Liver (tissue), 8 donors: ENCODE measurements at regions not wholly inside any gene's neighbourhood (a gene's known extent, or its start where the extent isn't known, plus 50 kb on each side); places are given as distances from the start of the nearest gene placed in this dataset.

ENCODE experiments used
- DNase-seq: peaks from one replicate; pipeline ENCODE4 v3.0.0-alpha.2; 2017; ENCODE audit warnings: low spot score
- H3K27ac ChIP-seq, 2 donors: one replicate each; pipeline ENCODE4 v1.7.0; 2013; ENCODE audit warnings: inconsistent platforms in 2 of 2, low read length in 2 of 2, control low read depth in 1 of 2, low read depth in 1 of 2, mild to moderate bottlenecking in 1 of 2
- H3K27me3 ChIP-seq, 4 donors: one replicate each; pipeline versions ENCODE4 v1.6.1 to v1.7.0; 2013; ENCODE audit warnings: low read length in 3 of 4, inconsistent platforms in 1 of 4, mild to moderate bottlenecking in 1 of 4, moderate library complexity in 1 of 4; ENCODE audit not compliant: control insufficient read depth in 4 of 4, insufficient read depth in 4 of 4
- H3K36me3 ChIP-seq, 4 donors: one replicate each; pipeline versions ENCODE4 v1.6.1 to v1.7.0; 2013; ENCODE audit warnings: low read length in 3 of 4, mild to moderate bottlenecking in 3 of 4, low read depth in 1 of 4, moderate library complexity in 1 of 4; ENCODE audit not compliant: control insufficient read depth in 4 of 4, insufficient read depth in 3 of 4
- H3K4me1 ChIP-seq, 4 donors: one replicate each; pipeline versions ENCODE4 v1.6.1 to v1.7.0; 2013; ENCODE audit warnings: low read length in 3 of 4, mild to moderate bottlenecking in 3 of 4, moderate library complexity in 1 of 4; ENCODE audit not compliant: control insufficient read depth in 4 of 4, insufficient read depth in 4 of 4
- H3K4me3 ChIP-seq, 3 donors: one replicate each; pipeline versions ENCODE4 v1.6.1 to v1.7.0; 2013; ENCODE audit warnings: low read length in 3 of 3, control low read depth in 1 of 3, low read depth in 1 of 3, mild to moderate bottlenecking in 1 of 3
- H3K9ac ChIP-seq, 2 donors: one replicate each; pipeline ENCODE4 v1.7.0; 2013; ENCODE audit warnings: low read length in 2 of 2, mild to moderate bottlenecking in 2 of 2, moderate library complexity in 2 of 2, control low read depth in 1 of 2, low read depth in 1 of 2
- H3K9me3 ChIP-seq, 4 donors: one replicate each; pipeline versions ENCODE4 v1.6.1 to v1.7.0; 2013; ENCODE audit warnings: low read length in 3 of 4; ENCODE audit not compliant: control insufficient read depth in 4 of 4
- ATF3 ChIP-seq: IDR thresholded peaks from 2 replicates; pipeline ENCODE4 v1.6.1; 2016; ENCODE audit warnings: antibody characterized with exemption
- EGR1 ChIP-seq, 2 donors: IDR thresholded peaks; 2 replicates each; pipeline ENCODE4 v1.6.1; 2016 to 2018; ENCODE audit warnings: antibody characterized with exemption in 2 of 2, low read depth in 2 of 2
- FOXA1 ChIP-seq: IDR thresholded peaks from 2 replicates; pipeline ENCODE4 v1.6.1; 2016; ENCODE audit warnings: antibody characterized with exemption
- FOXA2 ChIP-seq: IDR thresholded peaks from 2 replicates; pipeline ENCODE4 v1.6.1; 2016; ENCODE audit warnings: antibody characterized with exemption
- GABPA ChIP-seq, 2 donors: IDR thresholded peaks in 1 of 2; conservative IDR thresholded peaks in 1 of 2; 2 replicates each; pipeline ENCODE4 v1.6.1; 2016; ENCODE audit warnings: antibody characterized with exemption in 2 of 2, mild to moderate bottlenecking in 1 of 2, moderate library complexity in 1 of 2
- HNF4A ChIP-seq, 2 donors: conservative IDR thresholded peaks; 2 replicates each; pipeline ENCODE4 v1.6.1; 2016; ENCODE audit warnings: antibody characterized with exemption in 2 of 2, mild to moderate bottlenecking in 2 of 2
- HNF4G ChIP-seq: IDR thresholded peaks from 2 replicates; pipeline ENCODE4 v1.6.1; 2016; ENCODE audit warnings: antibody characterized with exemption
- JUND ChIP-seq, 2 donors: IDR thresholded peaks; 2 replicates each; pipeline ENCODE4 v1.6.1; 2016; ENCODE audit warnings: antibody characterized with exemption in 2 of 2
- NR2F2 ChIP-seq: IDR thresholded peaks from 2 replicates; pipeline ENCODE4 v1.6.1; 2016; ENCODE audit warnings: antibody characterized with exemption
- RAD21 ChIP-seq, 2 donors: IDR thresholded peaks; 2 replicates each; pipeline ENCODE4 v1.6.1; 2016; ENCODE audit warnings: antibody characterized with exemption in 2 of 2, mild to moderate bottlenecking in 2 of 2
- RXRA ChIP-seq, 2 donors: IDR thresholded peaks; 2 replicates each; pipeline ENCODE4 v1.6.1; 2017 to 2018; ENCODE audit warnings: antibody characterized with exemption in 2 of 2, mild to moderate bottlenecking in 1 of 2
- SP1 ChIP-seq: IDR thresholded peaks from 2 replicates; pipeline ENCODE4 v1.6.1; 2018; ENCODE audit warnings: antibody characterized with exemption, mild to moderate bottlenecking
- TAF1 ChIP-seq: conservative IDR thresholded peaks from 2 replicates; pipeline ENCODE4 v1.6.1; 2016; ENCODE audit warnings: antibody characterized with exemption, mild to moderate bottlenecking
- YY1 ChIP-seq: IDR thresholded peaks from 2 replicates; pipeline ENCODE4 v1.6.1; 2016; ENCODE audit warnings: antibody characterized with exemption, mild to moderate bottlenecking
- ZBTB33 ChIP-seq: IDR thresholded peaks from 2 replicates; pipeline ENCODE4 v1.6.1; 2016; ENCODE audit warnings: antibody characterized with exemption
- WGBS: extraction: QIAGEN DNeasy Blood & Tissue Kit; methylation state at CpG from one replicate; pipeline ENCODE4 v1.1.7; 2013; 5-methylcytosine and 5-hydroxymethylcytosine counted together
- TF ChIP-seq, protein P1 (sequence below): IDR thresholded peaks from 2 replicates; pipeline ENCODE4 v1.6.1; 2016; ENCODE audit warnings: antibody characterized with exemption
- TF ChIP-seq, protein P2 (sequence below): fragments of 150-350 bp; IDR thresholded peaks from 2 replicates; pipeline ENCODE4 v1.5.1; 2017; ENCODE audit warnings: improper control_type of control experiment, low read depth, low read length; ENCODE audit not compliant: missing input control
- TF ChIP-seq, protein P3 (sequence below): IDR thresholded peaks from 2 replicates; pipeline ENCODE4 v1.6.1; 2016; ENCODE audit warnings: antibody characterized with exemption, mild to moderate bottlenecking
- donor health status: healthy.
- donor health status: healthy.
- donor health status: healthy.
- donor health status: healthy.
- donor health status: healthy.

DNA sequence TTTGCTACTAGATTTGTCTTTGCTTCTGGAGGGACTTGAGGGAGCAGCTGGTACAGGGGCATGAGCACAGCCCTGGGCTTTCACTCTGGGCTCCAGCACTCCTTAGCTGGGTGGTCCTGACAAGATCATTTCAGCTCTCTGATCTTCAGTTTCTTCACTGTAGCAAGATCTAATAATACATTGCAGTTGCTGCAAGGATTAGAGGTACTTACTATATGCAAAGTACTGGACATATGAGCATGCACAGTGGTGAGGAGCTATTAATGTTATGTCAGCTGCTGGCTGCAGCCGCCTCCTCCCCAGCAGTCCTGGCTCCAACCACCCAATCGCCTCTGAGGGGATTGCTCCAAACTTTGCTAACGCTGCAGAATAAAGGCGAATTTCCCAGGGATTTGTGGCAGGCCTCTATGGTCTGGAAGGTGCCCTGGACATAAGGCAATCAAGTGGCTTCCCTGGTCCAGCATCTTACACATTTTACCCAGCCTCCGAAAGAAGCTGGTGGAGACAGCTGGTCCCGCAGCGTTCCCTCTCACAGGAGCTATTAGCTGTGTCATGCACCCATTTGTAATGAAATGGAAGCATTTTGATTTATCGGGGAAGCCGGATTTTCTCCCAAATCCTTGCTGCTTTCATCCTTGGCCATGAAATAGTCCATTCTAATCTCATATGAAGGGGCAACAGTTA, 96.7 kb downstream of the RHOB start:
- H3K4me3 ChIP-seq = no peak overlapping the region
- TF ChIP-seq JUND (IDR thresholded peaks at IDR 0.05) (no peak), ZBTB33 (no peak), NR2F2 (no peak), RXRA (IDR thresholded peaks at IDR 0.05) (no peak), HNF4A (conservative IDR thresholded peaks at IDR 0.05) (no peak), FOXA2 (no peak), GABPA (IDR thresholded peaks at IDR 0.05 in 1 of 2, conservative IDR thresholded peaks at IDR 0.05 in 1 of 2) (no peak), FOXA1 (no peak), TAF1 (no peak), YY1 (no peak), SP1 (no peak), HNF4G (no peak), RAD21 (IDR thresholded peaks at IDR 0.05) (no peak), EGR1 (IDR thresholded peaks at IDR 0.05; ENCODE audit: low read depth in 2 of 2) (no peak), ATF3 (no peak)
- TF ChIP-seq, protein P1, sequence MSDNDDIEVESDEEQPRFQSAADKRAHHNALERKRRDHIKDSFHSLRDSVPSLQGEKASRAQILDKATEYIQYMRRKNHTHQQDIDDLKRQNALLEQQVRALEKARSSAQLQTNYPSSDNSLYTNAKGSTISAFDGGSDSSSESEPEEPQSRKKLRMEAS = no peak
- TF ChIP-seq, protein P2, sequence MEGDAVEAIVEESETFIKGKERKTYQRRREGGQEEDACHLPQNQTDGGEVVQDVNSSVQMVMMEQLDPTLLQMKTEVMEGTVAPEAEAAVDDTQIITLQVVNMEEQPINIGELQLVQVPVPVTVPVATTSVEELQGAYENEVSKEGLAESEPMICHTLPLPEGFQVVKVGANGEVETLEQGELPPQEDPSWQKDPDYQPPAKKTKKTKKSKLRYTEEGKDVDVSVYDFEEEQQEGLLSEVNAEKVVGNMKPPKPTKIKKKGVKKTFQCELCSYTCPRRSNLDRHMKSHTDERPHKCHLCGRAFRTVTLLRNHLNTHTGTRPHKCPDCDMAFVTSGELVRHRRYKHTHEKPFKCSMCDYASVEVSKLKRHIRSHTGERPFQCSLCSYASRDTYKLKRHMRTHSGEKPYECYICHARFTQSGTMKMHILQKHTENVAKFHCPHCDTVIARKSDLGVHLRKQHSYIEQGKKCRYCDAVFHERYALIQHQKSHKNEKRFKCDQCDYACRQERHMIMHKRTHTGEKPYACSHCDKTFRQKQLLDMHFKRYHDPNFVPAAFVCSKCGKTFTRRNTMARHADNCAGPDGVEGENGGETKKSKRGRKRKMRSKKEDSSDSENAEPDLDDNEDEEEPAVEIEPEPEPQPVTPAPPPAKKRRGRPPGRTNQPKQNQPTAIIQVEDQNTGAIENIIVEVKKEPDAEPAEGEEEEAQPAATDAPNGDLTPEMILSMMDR = no peak
- TF ChIP-seq, protein P3, sequence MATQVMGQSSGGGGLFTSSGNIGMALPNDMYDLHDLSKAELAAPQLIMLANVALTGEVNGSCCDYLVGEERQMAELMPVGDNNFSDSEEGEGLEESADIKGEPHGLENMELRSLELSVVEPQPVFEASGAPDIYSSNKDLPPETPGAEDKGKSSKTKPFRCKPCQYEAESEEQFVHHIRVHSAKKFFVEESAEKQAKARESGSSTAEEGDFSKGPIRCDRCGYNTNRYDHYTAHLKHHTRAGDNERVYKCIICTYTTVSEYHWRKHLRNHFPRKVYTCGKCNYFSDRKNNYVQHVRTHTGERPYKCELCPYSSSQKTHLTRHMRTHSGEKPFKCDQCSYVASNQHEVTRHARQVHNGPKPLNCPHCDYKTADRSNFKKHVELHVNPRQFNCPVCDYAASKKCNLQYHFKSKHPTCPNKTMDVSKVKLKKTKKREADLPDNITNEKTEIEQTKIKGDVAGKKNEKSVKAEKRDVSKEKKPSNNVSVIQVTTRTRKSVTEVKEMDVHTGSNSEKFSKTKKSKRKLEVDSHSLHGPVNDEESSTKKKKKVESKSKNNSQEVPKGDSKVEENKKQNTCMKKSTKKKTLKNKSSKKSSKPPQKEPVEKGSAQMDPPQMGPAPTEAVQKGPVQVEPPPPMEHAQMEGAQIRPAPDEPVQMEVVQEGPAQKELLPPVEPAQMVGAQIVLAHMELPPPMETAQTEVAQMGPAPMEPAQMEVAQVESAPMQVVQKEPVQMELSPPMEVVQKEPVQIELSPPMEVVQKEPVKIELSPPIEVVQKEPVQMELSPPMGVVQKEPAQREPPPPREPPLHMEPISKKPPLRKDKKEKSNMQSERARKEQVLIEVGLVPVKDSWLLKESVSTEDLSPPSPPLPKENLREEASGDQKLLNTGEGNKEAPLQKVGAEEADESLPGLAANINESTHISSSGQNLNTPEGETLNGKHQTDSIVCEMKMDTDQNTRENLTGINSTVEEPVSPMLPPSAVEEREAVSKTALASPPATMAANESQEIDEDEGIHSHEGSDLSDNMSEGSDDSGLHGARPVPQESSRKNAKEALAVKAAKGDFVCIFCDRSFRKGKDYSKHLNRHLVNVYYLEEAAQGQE = no peak
- WGBS = 79% methylated on average over 9 of the region's 9 CpGs
- no peak overlapping the region for H3K9ac ChIP-seq
- no peaks in the 10 kb centered on the region for H3K9me3 ChIP-seq
- H3K36me3 ChIP-seq = no peaks in the 10 kb centered on the region
- no peaks in the 10 kb centered on the region for H3K27me3 ChIP-seq
- peaks cover 15 to 26% (median 19%) of the 10 kb centered on the region in 4 donors for H3K4me1 ChIP-seq
- DNase-seq = no peak
- H3K27ac ChIP-seq = no peak overlapping the region
